ENCODE measurements at regions not wholly inside any gene's neighbourhood (a gene's known extent, or its start where the extent isn't known, plus 50 kb on each side); places are given as distances from the start of the nearest gene placed in this dataset.

GRCh38 chr10:63884426-63884825 lies 363.2 kb downstream of the REEP3 start:
- H3K27ac Mint-ChIP-seq: no peak overlapping the region
- CTCF ChIA-PET: interaction anchor here (1.6 kb wide), 1 partner anchor 18 kb away, joined by 4 read pairs; no protein-coding TSS in a partner anchor
- no peak for ATAC-seq
- no peaks in the 10 kb centered on the region for H3K36me3 Mint-ChIP-seq
- H3K4me3 Mint-ChIP-seq: no peak overlapping the region
- no peaks in the 10 kb centered on the region for H3K9me3 Mint-ChIP-seq (ENCODE audit: low read depth)
- DNase-seq: no peak
- H3K27me3 Mint-ChIP-seq: peaks cover 9% of the 10 kb centered on the region
- no peaks in the 10 kb centered on the region for H3K4me1 Mint-ChIP-seq

GRCh38 chr10:63885156-63885555 lies 364.0 kb downstream of the REEP3 start:
- DNase-seq (no peak), ATAC-seq (no peak)
- CTCF ChIA-PET: no interaction called here
- H3K27ac Mint-ChIP-seq: no peak overlapping the region
- no peaks in the 10 kb centered on the region for H3K9me3 Mint-ChIP-seq (ENCODE audit: low read depth)
- no peaks in the 10 kb centered on the region for H3K36me3 Mint-ChIP-seq
- H3K4me3 Mint-ChIP-seq: no peak overlapping the region
- H3K27me3 Mint-ChIP-seq: peaks cover 5% of the 10 kb centered on the region
- H3K4me1 Mint-ChIP-seq: no peaks in the 10 kb centered on the region

GRCh38 chr10:63886281-63887022 lies 365.3 kb downstream of the REEP3 start:
- Mint-ChIP-seq H3K27ac (no peak overlapping the region), H3K4me1 (no peaks in the 10 kb centered on the region), H3K27me3 (no peaks in the 10 kb centered on the region), H3K36me3 (no peaks in the 10 kb centered on the region), H3K9me3 (ENCODE audit: low read depth) (no peaks in the 10 kb centered on the region), H3K4me3 (no peak overlapping the region)
- CTCF ChIA-PET: interaction anchor here (1.3 kb wide), 1 partner anchor 20 kb away, joined by 5 read pairs; no protein-coding TSS in a partner anchor
- DNase-seq (no peak), ATAC-seq (no peak)

- Mint-ChIP-seq H3K27ac (no peak overlapping the region), H3K4me1 (no peaks in the 10 kb centered on the region), H3K9me3 (ENCODE audit: low read depth) (no peaks in the 10 kb centered on the region), H3K4me3 (no peak overlapping the region), H3K36me3 (no peaks in the 10 kb centered on the region), H3K27me3 (no peaks in the 10 kb centered on the region)
- DNase-seq: no peak
- CTCF ChIA-PET: interaction anchor here (1.3 kb wide), 1 partner anchor 20 kb away, joined by 5 read pairs; no protein-coding TSS in a partner anchor
- ATAC-seq: no peak
Observed at GRCh38 chr10:63887023-63887589, 365.9 kb downstream of the REEP3 start.

- Mint-ChIP-seq H3K9me3 (ENCODE audit: low read depth) (no peaks in the 10 kb centered on the region), H3K27me3 (peaks cover under 1% of the 10 kb centered on the region), H3K4me1 (no peaks in the 10 kb centered on the region), H3K4me3 (no peak overlapping the region), H3K27ac (no peak overlapping the region), H3K36me3 (no peaks in the 10 kb centered on the region)
- ATAC-seq (no peak), DNase-seq (no peak)
- CTCF ChIA-PET: interaction anchor here (1.3 kb wide), 1 partner anchor 21 kb away, joined by 5 read pairs; no protein-coding TSS in a partner anchor
Observed at GRCh38 chr10:63887600-63888370, 366.6 kb downstream of the REEP3 start.

- CTCF ChIA-PET: no interaction called here
Observed at GRCh38 chr10:63889803-63890202, 368.6 kb downstream of the REEP3 start.

GRCh38 chr10:63896992-63897391 lies 375.8 kb downstream of the REEP3 start:
- Mint-ChIP-seq H3K36me3 (no peaks in the 10 kb centered on the region), H3K27ac (no peak overlapping the region), H3K27me3 (peaks cover 7% of the 10 kb centered on the region), H3K4me3 (no peak overlapping the region), H3K9me3 (ENCODE audit: low read depth) (no peaks in the 10 kb centered on the region), H3K4me1 (no peaks in the 10 kb centered on the region)
- no peak for DNase-seq
- CTCF ChIA-PET: interaction anchor here (1.0 kb wide), 1 partner anchor 145 kb away, joined by 3 read pairs; no protein-coding TSS in a partner anchor
- no peak for ATAC-seq

More at GRCh38 chr10:63889803-63890202, 368.6 kb downstream of the REEP3 start:
- ATAC-seq: no peak
- no peaks in the 10 kb centered on the region for H3K4me1 Mint-ChIP-seq
- no peak for DNase-seq
- no peaks in the 10 kb centered on the region for H3K9me3 Mint-ChIP-seq (ENCODE audit: low read depth)
- H3K4me3 Mint-ChIP-seq: no peak overlapping the region
- peaks cover 4% of the 10 kb centered on the region for H3K27me3 Mint-ChIP-seq
- no peak overlapping the region for H3K27ac Mint-ChIP-seq
- no peaks in the 10 kb centered on the region for H3K36me3 Mint-ChIP-seq

- DNase-seq: no peak
- Mint-ChIP-seq H3K9me3 (ENCODE audit: low read depth) (no peaks in the 10 kb centered on the region), H3K36me3 (no peaks in the 10 kb centered on the region), H3K27me3 (peaks cover 3% of the 10 kb centered on the region), H3K4me3 (no peak overlapping the region), H3K27ac (no peak overlapping the region), H3K4me1 (no peaks in the 10 kb centered on the region)
- CTCF ChIA-PET: no interaction called here
- no peak for ATAC-seq
Observed at GRCh38 chr10:63899673-63900300, 378.6 kb downstream of the REEP3 start.

GRCh38 chr10:63901228-63901627 lies 380.0 kb downstream of the REEP3 start:
- ATAC-seq: no peak

GRCh38 chr10:63901881-63902280 lies 380.7 kb downstream of the REEP3 start:
- Mint-ChIP-seq H3K36me3 (no peaks in the 10 kb centered on the region), H3K27me3 (peaks cover 3% of the 10 kb centered on the region), H3K4me3 (no peak overlapping the region), H3K9me3 (ENCODE audit: low read depth) (no peaks in the 10 kb centered on the region), H3K4me1 (no peaks in the 10 kb centered on the region), H3K27ac (no peak overlapping the region)
- CTCF ChIA-PET: no interaction called here
- no peak for DNase-seq
- ATAC-seq: no peak

More at GRCh38 chr10:63901228-63901627, 380.0 kb downstream of the REEP3 start:
- Mint-ChIP-seq H3K9me3 (ENCODE audit: low read depth) (no peaks in the 10 kb centered on the region), H3K27me3 (peaks cover 3% of the 10 kb centered on the region), H3K27ac (no peak overlapping the region), H3K4me3 (no peak overlapping the region), H3K4me1 (no peaks in the 10 kb centered on the region), H3K36me3 (no peaks in the 10 kb centered on the region)
- CTCF ChIA-PET: interaction anchor here (1.3 kb wide), 1 partner anchor 34 kb away, joined by 3 read pairs; no protein-coding TSS in a partner anchor
- DNase-seq: no peak

GRCh38 chr10:63910806-63911205 lies 389.6 kb downstream of the REEP3 start:
- Mint-ChIP-seq H3K4me3 (no peak overlapping the region), H3K27ac (no peak overlapping the region), H3K27me3 (peaks cover 9% of the 10 kb centered on the region), H3K36me3 (no peaks in the 10 kb centered on the region), H3K9me3 (ENCODE audit: low read depth) (no peaks in the 10 kb centered on the region), H3K4me1 (no peaks in the 10 kb centered on the region)
- DNase-seq (no peak), ATAC-seq (no peak)
- CTCF ChIA-PET: no interaction called here

GRCh38 chr10:63915240-63915639 lies 394.0 kb downstream of the REEP3 start:
- DNase-seq (no peak), ATAC-seq (no peak)
- H3K27ac Mint-ChIP-seq: no peak overlapping the region
- peaks cover 9% of the 10 kb centered on the region for H3K27me3 Mint-ChIP-seq
- CTCF ChIA-PET: no interaction called here
- no peaks in the 10 kb centered on the region for H3K36me3 Mint-ChIP-seq
- no peak overlapping the region for H3K4me3 Mint-ChIP-seq
- H3K4me1 Mint-ChIP-seq: no peaks in the 10 kb centered on the region
- H3K9me3 Mint-ChIP-seq (ENCODE audit: low read depth): no peaks in the 10 kb centered on the region

- Mint-ChIP-seq H3K4me1 (no peaks in the 10 kb centered on the region), H3K36me3 (no peaks in the 10 kb centered on the region), H3K27me3 (peaks cover 9% of the 10 kb centered on the region), H3K9me3 (ENCODE audit: low read depth) (no peaks in the 10 kb centered on the region), H3K4me3 (no peak overlapping the region), H3K27ac (no peak overlapping the region)
- DNase-seq (no peak), ATAC-seq (no peak)
- CTCF ChIA-PET: interaction anchor here (1.0 kb wide), 1 partner anchor 60 kb away, joined by 3 read pairs; no protein-coding TSS in a partner anchor
Observed at GRCh38 chr10:63917363-63917762, 396.2 kb downstream of the REEP3 start.

All from activated CD8-positive, alpha-beta memory T cell treated with anti-CD3 and anti-CD28 coated beads, Interleukin-2, amount 10 ng/mL, durations not matched to agents 7 days and 5 days (primary cell).